ENCODE measurements at regions not wholly inside any gene's neighbourhood (a gene's known extent, or its start where the extent isn't known, plus 50 kb on each side); places are given as distances from the start of the nearest gene placed in this dataset.
A peak's percentile ranks its signal among the peaks of the same experiment; 100 is the strongest.

GRCh38 chr4:126604268-126604867, 1028.4 kb upstream of the INTU start:
- H3K4me2 ChIP-seq (ENCODE audit: insufficient read depth, low read length): no peak overlapping the region
- ChIA-PET POLR2A (no interaction called here), CTCF (interaction anchor here (0.7 to 4.2 kb wide), 13 partner anchors 11 to 1290 kb away, joined by 3 to 39 read pairs (median 4); partner anchors contain the start of gene FAT4)
- no peak overlapping the region for H2AFZ ChIP-seq (ENCODE audit: low read depth, low read length)
- no peak overlapping the region for H3K27ac ChIP-seq (ENCODE audit: insufficient read depth, low read depth, low read length)
- H3K79me2 ChIP-seq (ENCODE audit: control insufficient read depth, insufficient read depth, low read length): no peaks in the 10 kb centered on the region
- H3K9me1 ChIP-seq (replicated peaks; ENCODE audit: control insufficient read depth, extremely low read depth, insufficient read depth, low read length): no peaks in the 10 kb centered on the region
- no peaks in the 10 kb centered on the region for H3K9me3 ChIP-seq (replicated peaks; ENCODE audit: control insufficient read depth, insufficient read depth, low read length)
- no peak overlapping the region for H3K4me3 ChIP-seq (replicated peaks in 1 of 3; ENCODE audit: insufficient read depth in 1 of 3, low read depth in 1 of 3, low read length in 3 of 3)
- BruUV-seq (replicated peaks): no TSS peak
- no peak for FAIRE-seq
- H3K36me3 ChIP-seq (ENCODE audit: control insufficient read depth in 2 of 2, extremely low read depth in 1 of 2, insufficient read depth in 2 of 2, low read length in 2 of 2): no peaks in the 10 kb centered on the region
- no peak for TF ChIP-seq JUN (IDR thresholded peaks at IDR 0.05; ENCODE audit: borderline replicate concordance, insufficient read depth, insufficient read length, low read depth)
- TF ChIP-seq CTCF (IDR thresholded peaks at IDR 0.05; ENCODE audit: extremely low read depth in 1 of 2, insufficient read depth in 1 of 2, low read depth in 1 of 2, low read length in 2 of 2): peak; percentile 48 to 65
- no peak for TF ChIP-seq POLR2A (IDR thresholded peaks at IDR 0.05; ENCODE audit: low read depth, low read length)
- TF ChIP-seq EZH2 (IDR thresholded peaks at IDR 0.05; ENCODE audit: borderline replicate concordance, low read depth, low read length, severe bottlenecking): no peak
- H4K20me1 ChIP-seq (replicated peaks; ENCODE audit: control insufficient read depth, extremely low read depth, insufficient read depth, low read length): no peaks in the 10 kb centered on the region
- dilution Hi-C loops (cut with MboI; ENCODE audit: extremely low pct_ligation_motif_present, low sequenced_read_pairs): no loop called here
- intact Hi-C loops (cut with micrococcal nuclease): loop anchor here (10.0 kb wide), 1 partner anchor 850 kb away; no protein-coding TSS in a partner anchor
- peak; percentile 39 for DNase-seq (ENCODE audit: low read depth, low spot score)
- no peaks in the 10 kb centered on the region for H3K27me3 ChIP-seq (ENCODE audit: control insufficient read depth in 2 of 2, insufficient read depth in 2 of 2, low read length in 2 of 2)
- H3K9ac ChIP-seq (replicated peaks; ENCODE audit: extremely low read depth, insufficient read depth, low read length): no peak overlapping the region
- no peaks in the 10 kb centered on the region for H3K4me1 ChIP-seq (ENCODE audit: control insufficient read depth, extremely low read depth, insufficient read depth, low read length)

GRCh38 chr4:126610933-126611332, 1021.8 kb upstream of the INTU start:
- no peaks in the 10 kb centered on the region for H3K9me1 ChIP-seq (replicated peaks; ENCODE audit: control insufficient read depth, extremely low read depth, insufficient read depth, low read length)
- H3K4me3 ChIP-seq (replicated peaks in 1 of 3; ENCODE audit: insufficient read depth in 1 of 3, low read depth in 1 of 3, low read length in 3 of 3): no peak overlapping the region
- dilution Hi-C loops (cut with MboI; ENCODE audit: extremely low pct_ligation_motif_present, low sequenced_read_pairs) (no loop called here), intact Hi-C loops (cut with micrococcal nuclease) (no loop called here)
- H3K4me2 ChIP-seq (ENCODE audit: insufficient read depth, low read length): no peak overlapping the region
- BruUV-seq (replicated peaks): no TSS peak
- no peaks in the 10 kb centered on the region for H3K36me3 ChIP-seq (ENCODE audit: control insufficient read depth in 2 of 2, extremely low read depth in 1 of 2, insufficient read depth in 2 of 2, low read length in 2 of 2)
- no peaks in the 10 kb centered on the region for H3K79me2 ChIP-seq (ENCODE audit: control insufficient read depth, insufficient read depth, low read length)
- no peaks in the 10 kb centered on the region for H3K9me3 ChIP-seq (replicated peaks; ENCODE audit: control insufficient read depth, insufficient read depth, low read length)
- FAIRE-seq (no peak), DNase-seq (ENCODE audit: low read depth, low spot score) (no peak)
- ChIA-PET POLR2A (no interaction called here), CTCF (no interaction called here)
- TF ChIP-seq EZH2 (IDR thresholded peaks at IDR 0.05; ENCODE audit: borderline replicate concordance, low read depth, low read length, severe bottlenecking) (no peak), MAX (IDR thresholded peaks at IDR 0.05; ENCODE audit: insufficient read depth, insufficient read length) (no peak), CTCF (IDR thresholded peaks at IDR 0.05; ENCODE audit: extremely low read depth in 1 of 2, insufficient read depth in 1 of 2, low read depth in 1 of 2, low read length in 2 of 2) (no peak), POLR2AphosphoS5 (IDR thresholded peaks at IDR 0.05; ENCODE audit: insufficient read depth, low read depth, low read length) (no peak), JUN (IDR thresholded peaks at IDR 0.05; ENCODE audit: borderline replicate concordance, insufficient read depth, insufficient read length, low read depth) (no peak), FOS (IDR thresholded peaks at IDR 0.05; ENCODE audit: borderline replicate concordance, insufficient read depth, low read length) (no peak), POLR2A (IDR thresholded peaks at IDR 0.05; ENCODE audit: low read depth, low read length) (no peak), GATA2 (IDR thresholded peaks at IDR 0.05; ENCODE audit: insufficient read depth, insufficient read length, low read depth, low read length) (no peak), MYC (IDR thresholded peaks at IDR 0.05; ENCODE audit: low read depth, low read length) (no peak)
- no peak overlapping the region for H3K9ac ChIP-seq (replicated peaks; ENCODE audit: extremely low read depth, insufficient read depth, low read length)
- H3K4me1 ChIP-seq (ENCODE audit: control insufficient read depth, extremely low read depth, insufficient read depth, low read length): no peaks in the 10 kb centered on the region
- no peak overlapping the region for H2AFZ ChIP-seq (ENCODE audit: low read depth, low read length)
- H4K20me1 ChIP-seq (replicated peaks; ENCODE audit: control insufficient read depth, extremely low read depth, insufficient read depth, low read length): no peaks in the 10 kb centered on the region
- no peak overlapping the region for H3K27ac ChIP-seq (ENCODE audit: insufficient read depth, low read depth, low read length)
- H3K27me3 ChIP-seq (ENCODE audit: control insufficient read depth in 2 of 2, insufficient read depth in 2 of 2, low read length in 2 of 2): no peaks in the 10 kb centered on the region
